Left ventricle myocardium inferior (tissue), 1 donor: ENCODE measurements at regions not wholly inside any gene's neighbourhood (a gene's known extent, or its start where the extent isn't known, plus 50 kb on each side); places are given as distances from the start of the nearest gene placed in this dataset.
"Not testable (repeated sequence)": the region's sequence is repeated elsewhere in the genome, so short reads cannot be mapped to it uniquely, and the experiment has no call there.

Experiments used
- DNase-seq: peaks from one replicate; pipeline ENCODE4 v3.0.0-alpha.2; 2020
- H3K27ac ChIP-seq: fragments of 200-600 bp; replicated peaks from 2 replicates; pipeline ENCODE4 v1.8.0; 2021
- H3K27me3 ChIP-seq: fragments of 200-600 bp; 2 replicates; pipeline ENCODE4 v1.8.0; 2021; ENCODE audit warnings: low read depth
- H3K36me3 ChIP-seq: fragments of 200-600 bp; 2 replicates; pipeline ENCODE4 v1.8.0; 2021
- H3K4me1 ChIP-seq: fragments of 200-600 bp; 2 replicates; pipeline ENCODE4 v1.8.0; 2021
- H3K4me3 ChIP-seq: fragments of 200-600 bp; 2 replicates; pipeline ENCODE4 v1.8.0; 2021; ENCODE audit warnings: mild to moderate bottlenecking, moderate library complexity
- H3K9me3 ChIP-seq: fragments of 200-600 bp; replicated peaks from 2 replicates; pipeline ENCODE4 v1.8.0; 2021
- intact Hi-C: fragments of 100-400 bp; cut with micrococcal nuclease; formaldehyde crosslinking; loops from one replicate; pipeline ENCODE4 v1.11.0; 2022
- TF ChIP-seq, protein P1 (sequence below): fragments of 200-600 bp; IDR thresholded peaks from 2 replicates; pipeline ENCODE4 v1.8.0; 2021; ENCODE audit warnings: antibody characterized with exemption, mild to moderate bottlenecking, borderline replicate concordance
- donor health status: DM: no; HTN: yes; CAD: no; lungs with severe emphysema.

DNA sequence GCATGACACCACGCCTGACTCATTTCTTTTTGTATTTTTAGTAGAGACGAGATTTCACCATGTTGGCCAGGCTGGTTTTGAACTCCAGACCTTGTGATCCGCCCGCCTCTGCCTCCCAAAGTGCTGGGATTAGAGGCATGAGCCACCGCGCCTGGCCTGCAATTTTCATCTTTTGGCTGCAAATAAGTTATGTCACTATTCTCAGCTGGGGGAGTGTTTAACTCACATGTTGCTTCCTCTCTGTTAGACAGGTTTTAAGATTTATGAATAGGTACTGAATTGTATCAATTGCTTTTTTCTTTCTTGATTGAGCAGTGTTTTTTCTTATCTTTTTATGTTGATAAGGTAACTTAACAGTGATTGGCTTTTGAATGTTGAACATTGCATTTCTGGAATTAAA is 88.2 kb upstream of the ADCY2 start:
- H3K27ac ChIP-seq, H3K4me1 ChIP-seq, H3K27me3 ChIP-seq, H3K9me3 ChIP-seq, H3K36me3 ChIP-seq, intact Hi-C loops, DNase-seq, H3K4me3 ChIP-seq: not testable (repeated sequence)

DNA sequence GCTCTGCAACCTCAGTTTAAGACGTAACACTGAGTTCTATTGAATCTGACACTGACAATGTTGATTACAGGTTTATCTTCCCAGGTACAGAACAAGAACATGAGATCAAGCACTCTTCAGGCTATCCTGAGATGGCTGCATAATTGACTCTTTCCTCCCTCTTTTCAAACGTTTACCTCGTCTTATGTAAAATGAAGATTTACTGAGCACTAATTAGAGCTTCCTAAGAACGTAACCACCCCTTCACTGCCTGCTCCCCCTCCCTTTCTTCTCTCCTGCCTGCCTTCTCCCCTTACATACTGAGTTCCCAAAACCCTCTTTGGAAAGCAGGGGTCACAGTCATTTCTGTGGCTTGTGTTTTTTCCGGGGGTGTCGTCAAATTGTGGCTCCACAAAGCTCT is 86.2 kb upstream of the ADCY2 start:
- intact Hi-C loops: not testable (repeated sequence)

GRCh38 chr5:7310656-7311055 is 85.3 kb upstream of the ADCY2 start:
- H3K36me3 ChIP-seq, H3K27ac ChIP-seq, H3K9me3 ChIP-seq, H3K4me1 ChIP-seq, H3K27me3 ChIP-seq, DNase-seq, H3K4me3 ChIP-seq, intact Hi-C loops: not testable (repeated sequence)

More for the DNA sequence above, 86.2 kb upstream of the ADCY2 start:
- H3K9me3 ChIP-seq, H3K27ac ChIP-seq, H3K36me3 ChIP-seq, H3K4me1 ChIP-seq, H3K27me3 ChIP-seq, H3K4me3 ChIP-seq, DNase-seq: not testable (repeated sequence)

GRCh38 chr5:7315118-7315517 is 80.8 kb upstream of the ADCY2 start:
- Histone ChIP-seq H3K36me3 (no peaks in the 10 kb centered on the region), H3K4me1 (no peaks in the 10 kb centered on the region), H3K27me3 (peaks cover 13% of the 10 kb centered on the region), H3K27ac (no peak overlapping the region), H3K4me3 (no peak overlapping the region), H3K9me3 (no peaks in the 10 kb centered on the region)
- TF ChIP-seq, protein P1, sequence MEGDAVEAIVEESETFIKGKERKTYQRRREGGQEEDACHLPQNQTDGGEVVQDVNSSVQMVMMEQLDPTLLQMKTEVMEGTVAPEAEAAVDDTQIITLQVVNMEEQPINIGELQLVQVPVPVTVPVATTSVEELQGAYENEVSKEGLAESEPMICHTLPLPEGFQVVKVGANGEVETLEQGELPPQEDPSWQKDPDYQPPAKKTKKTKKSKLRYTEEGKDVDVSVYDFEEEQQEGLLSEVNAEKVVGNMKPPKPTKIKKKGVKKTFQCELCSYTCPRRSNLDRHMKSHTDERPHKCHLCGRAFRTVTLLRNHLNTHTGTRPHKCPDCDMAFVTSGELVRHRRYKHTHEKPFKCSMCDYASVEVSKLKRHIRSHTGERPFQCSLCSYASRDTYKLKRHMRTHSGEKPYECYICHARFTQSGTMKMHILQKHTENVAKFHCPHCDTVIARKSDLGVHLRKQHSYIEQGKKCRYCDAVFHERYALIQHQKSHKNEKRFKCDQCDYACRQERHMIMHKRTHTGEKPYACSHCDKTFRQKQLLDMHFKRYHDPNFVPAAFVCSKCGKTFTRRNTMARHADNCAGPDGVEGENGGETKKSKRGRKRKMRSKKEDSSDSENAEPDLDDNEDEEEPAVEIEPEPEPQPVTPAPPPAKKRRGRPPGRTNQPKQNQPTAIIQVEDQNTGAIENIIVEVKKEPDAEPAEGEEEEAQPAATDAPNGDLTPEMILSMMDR: no peak
- intact Hi-C loops: no loop called here
- no peak for DNase-seq

DNA sequence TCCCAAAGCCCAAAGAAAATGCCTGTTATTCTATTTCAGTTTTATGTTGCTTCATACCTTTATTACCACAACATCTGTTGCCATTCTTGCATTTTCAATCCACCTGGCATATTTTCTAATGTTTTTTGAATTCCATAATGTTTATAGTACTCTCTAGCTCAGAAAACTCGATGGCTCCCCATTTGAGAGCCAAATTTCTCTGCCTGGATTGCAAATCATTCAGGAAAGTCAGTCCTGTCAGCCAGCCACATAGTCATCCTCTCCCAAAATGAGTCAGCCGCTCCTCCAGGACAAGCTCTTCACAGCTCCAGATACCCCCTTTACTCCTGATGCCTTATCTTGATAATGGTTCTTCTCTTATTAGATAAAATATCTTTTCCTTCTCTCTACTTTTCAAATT is 78.2 kb upstream of the ADCY2 start:
- DNase-seq: no peak
- TF ChIP-seq, protein P1: no peak
- intact Hi-C loops: no loop called here
- Histone ChIP-seq H3K27me3 (peaks cover 8% of the 10 kb centered on the region), H3K36me3 (no peaks in the 10 kb centered on the region), H3K9me3 (no peaks in the 10 kb centered on the region), H3K4me3 (no peak overlapping the region), H3K27ac (no peak overlapping the region), H3K4me1 (no peaks in the 10 kb centered on the region)

GRCh38 chr5:7320701-7321301 is 75.1 kb upstream of the ADCY2 start:
- intact Hi-C loops: no loop called here

GRCh38 chr5:7321724-7322123 is 74.2 kb upstream of the ADCY2 start:
- no peak for DNase-seq
- intact Hi-C loops: no loop called here
- Histone ChIP-seq H3K27ac (no peak overlapping the region), H3K4me1 (no peaks in the 10 kb centered on the region), H3K9me3 (no peaks in the 10 kb centered on the region), H3K36me3 (no peaks in the 10 kb centered on the region), H3K27me3 (peaks cover 8% of the 10 kb centered on the region), H3K4me3 (no peak overlapping the region)
- TF ChIP-seq, protein P1: no peak

More at GRCh38 chr5:7320701-7321301, 75.1 kb upstream of the ADCY2 start:
- Histone ChIP-seq H3K9me3 (no peaks in the 10 kb centered on the region), H3K4me3 (no peak overlapping the region), H3K27me3 (peaks cover 8% of the 10 kb centered on the region), H3K4me1 (no peaks in the 10 kb centered on the region), H3K27ac (no peak overlapping the region), H3K36me3 (no peaks in the 10 kb centered on the region)
- TF ChIP-seq, protein P1: no peak
- no peak for DNase-seq
